Neuronal stem cell (in vitro differentiated cells): ENCODE measurements at regions not wholly inside any gene's neighbourhood (a gene's known extent, or its start where the extent isn't known, plus 50 kb on each side); places are given as distances from the start of the nearest gene placed in this dataset.
"Not testable (repeated sequence)": the region's sequence is repeated elsewhere in the genome, so short reads cannot be mapped to it uniquely, and the experiment has no call there.

Source experiments
- DNase-seq: peaks from one replicate; pipeline ENCODE4 v3.0.0-alpha.2; 2013; ENCODE audit warnings: low spot score
- H2AFZ ChIP-seq: one replicate; pipeline ENCODE4 v1.6.1; 2013; ENCODE audit warnings: mild to moderate bottlenecking, low read length, inconsistent platforms
- H2AK5ac ChIP-seq: 2 replicates; pipeline ENCODE4 v1.6.1; 2013; ENCODE audit warnings: low read depth, mild to moderate bottlenecking, inconsistent platforms, low read length, moderate library complexity, mixed read lengths
- H2BK120ac ChIP-seq: 2 replicates; pipeline ENCODE4 v1.6.1; 2013; ENCODE audit warnings: low read depth, mild to moderate bottlenecking, inconsistent platforms, low read length, moderate library complexity, mixed read lengths
- H2BK12ac ChIP-seq: one replicate; pipeline ENCODE4 v1.6.1; 2013; ENCODE audit warnings: low read length, inconsistent platforms
- H2BK15ac ChIP-seq: 2 replicates; pipeline ENCODE4 v1.6.1; 2013; ENCODE audit warnings: mild to moderate bottlenecking, low read length, inconsistent platforms, mixed read lengths
- H2BK5ac ChIP-seq: one replicate; pipeline ENCODE4 v1.6.1; 2013; ENCODE audit warnings: inconsistent platforms, mild to moderate bottlenecking, low read length, moderate library complexity
- H3K14ac ChIP-seq: one replicate; pipeline ENCODE4 v1.6.1; 2013; ENCODE audit warnings: low read length, inconsistent platforms
- H3K18ac ChIP-seq: 2 replicates; pipeline ENCODE4 v1.6.1; 2013; ENCODE audit warnings: low read length, inconsistent platforms
- H3K23ac ChIP-seq: 2 replicates; pipeline ENCODE4 v1.6.1; 2013; ENCODE audit warnings: low read depth, mild to moderate bottlenecking, mixed read lengths, low read length, inconsistent platforms; ENCODE audit not compliant: poor library complexity
- H3K27ac ChIP-seq: replicated peaks from 3 replicates; pipeline ENCODE4 v1.5.1; 2013; ENCODE audit warnings: low read length, inconsistent platforms
- H3K27me3 ChIP-seq, 3 experiments: 2 replicates each; pipeline ENCODE4 v1.6.1; 2013; ENCODE audit warnings: low read length in 3 of 3, mild to moderate bottlenecking in 2 of 3, inconsistent platforms in 1 of 3, low read depth in 1 of 3, mixed read lengths in 1 of 3, moderate library complexity in 1 of 3; ENCODE audit not compliant: control insufficient read depth in 3 of 3, insufficient read depth in 3 of 3
- H3K36me3 ChIP-seq, 2 donors: replicated peaks in 1 of 2; 2 replicates each; pipeline ENCODE4 v1.6.1; 2013; ENCODE audit warnings: low read length in 2 of 2; ENCODE audit not compliant: control insufficient read depth in 2 of 2, insufficient read depth in 2 of 2
- H3K4ac ChIP-seq: 2 replicates; pipeline ENCODE4 v1.6.1; 2013; ENCODE audit warnings: inconsistent platforms, mild to moderate bottlenecking, low read length, moderate library complexity
- H3K4me1 ChIP-seq, 2 donors: 1 replicate in 1 of 2; 2 replicates in 1 of 2; pipeline ENCODE4 v1.6.1; 2013; ENCODE audit warnings: low read length in 2 of 2, low read depth in 1 of 2; ENCODE audit not compliant: control insufficient read depth in 2 of 2, insufficient read depth in 1 of 2
- H3K4me2 ChIP-seq: one replicate; pipeline ENCODE4 v1.6.1; 2013; ENCODE audit warnings: mild to moderate bottlenecking, low read length, inconsistent platforms; ENCODE audit not compliant: insufficient read depth, poor library complexity, severe bottlenecking
- H3K4me3 ChIP-seq, 2 donors: 2 replicates each; pipeline ENCODE4 v1.5.1; 2013; ENCODE audit warnings: low read length in 2 of 2, mild to moderate bottlenecking in 2 of 2, inconsistent platforms in 1 of 2, moderate library complexity in 1 of 2
- H3K79me1 ChIP-seq: one replicate; pipeline ENCODE4 v1.6.1; 2013; ENCODE audit warnings: low read depth, mild to moderate bottlenecking, inconsistent platforms, low read length, moderate library complexity
- H3K9ac ChIP-seq: one replicate; pipeline ENCODE4 v1.6.1; 2013; ENCODE audit warnings: mild to moderate bottlenecking, low read depth, low read length, inconsistent platforms; ENCODE audit not compliant: poor library complexity
- H3K9me3 ChIP-seq, 2 donors: replicated peaks in 1 of 2; 2 replicates each; pipeline versions ENCODE3 to v1.6.1; 2013; ENCODE audit warnings: low read length in 2 of 2, mild to moderate bottlenecking in 2 of 2, inconsistent platforms in 1 of 2, low read depth in 1 of 2, mixed read lengths in 1 of 2, moderate library complexity in 1 of 2; ENCODE audit not compliant: control insufficient read depth in 2 of 2, insufficient read depth in 1 of 2
- H4K8ac ChIP-seq: one replicate; pipeline ENCODE4 v1.6.1; 2013; ENCODE audit warnings: low read depth, mild to moderate bottlenecking, inconsistent platforms, low read length, moderate library complexity
- H4K91ac ChIP-seq: one replicate; pipeline ENCODE4 v1.6.1; 2013; ENCODE audit warnings: low read length, low read depth, mild to moderate bottlenecking, inconsistent platforms; ENCODE audit not compliant: poor library complexity
- WGBS, 2 donors: extraction: QIAGEN DNeasy Blood & Tissue Kit; methylation state at CpG; one replicate each; pipeline ENCODE4 v1.1.7; 2013; ENCODE audit warnings: missing lambda C conversion rate in 2 of 2, mixed read lengths in 1 of 2; ENCODE audit not compliant: insufficient read length in 2 of 2, insufficient replicate concordance in 1 of 2; ENCODE audit errors: extremely low coverage in 2 of 2; 5-methylcytosine and 5-hydroxymethylcytosine counted together

DNA sequence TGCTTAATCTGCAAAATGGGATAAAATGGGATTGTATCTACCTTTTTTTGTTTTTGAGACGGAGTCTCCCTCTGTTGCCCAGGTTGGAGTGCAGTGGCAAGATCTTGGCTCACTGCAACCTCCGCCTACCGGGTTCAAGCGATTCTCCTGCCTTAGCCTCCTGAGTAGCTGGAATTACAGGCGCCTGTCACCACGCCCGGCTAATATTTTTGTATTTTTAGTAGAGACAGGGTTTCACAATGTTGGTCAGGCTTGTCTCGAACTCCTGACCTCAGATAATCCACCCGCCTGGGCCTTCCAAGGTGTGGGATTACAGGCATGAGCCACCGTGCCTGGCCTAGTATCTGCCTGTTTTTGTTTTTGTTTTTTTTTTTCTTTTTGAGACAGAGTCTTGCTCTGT, 55.9 kb upstream of the ZNF217 start:
- H4K91ac ChIP-seq, H2BK120ac ChIP-seq, H3K79me1 ChIP-seq, H3K4me3 ChIP-seq, H4K8ac ChIP-seq, H3K9ac ChIP-seq, H3K9me3 ChIP-seq, H3K23ac ChIP-seq, H3K18ac ChIP-seq, H3K27me3 ChIP-seq, H2BK12ac ChIP-seq, DNase-seq, H3K4me2 ChIP-seq, H2BK15ac ChIP-seq, H2BK5ac ChIP-seq, H3K36me3 ChIP-seq, H3K4me1 ChIP-seq, H2AFZ ChIP-seq, H3K4ac ChIP-seq, H3K14ac ChIP-seq, H3K27ac ChIP-seq, H2AK5ac ChIP-seq: not testable (repeated sequence)
- no CpG with 5 or more reads among the region's 10 CpGs for WGBS, 2 donors

DNA sequence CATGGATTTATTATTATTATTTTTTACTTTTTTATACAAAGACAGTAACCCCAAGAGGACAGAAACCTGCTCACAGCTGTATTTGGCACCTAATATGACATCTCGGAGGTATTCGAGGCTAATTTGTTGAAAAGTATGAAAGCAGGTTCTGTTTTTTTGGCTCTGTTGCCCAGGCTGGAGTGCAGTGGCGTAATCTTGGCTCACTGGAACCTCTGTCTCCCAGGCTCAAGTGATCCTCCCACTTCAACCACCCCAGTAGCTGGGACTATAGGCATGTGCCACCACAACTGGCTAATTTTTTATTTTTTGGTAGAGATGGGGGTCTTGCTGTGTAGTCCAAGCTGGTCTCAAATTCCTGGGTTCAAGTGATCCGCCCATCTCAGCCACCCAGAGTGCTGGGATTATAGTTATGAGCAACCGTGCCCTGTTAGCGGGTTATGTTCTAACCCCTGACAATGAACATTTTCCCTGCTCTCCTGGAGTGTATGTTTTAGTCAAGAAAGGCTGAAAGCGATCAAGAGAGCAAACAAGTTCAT, 53.7 kb upstream of the ZNF217 start:
- Histone ChIP-seq H2BK5ac (no peak overlapping the region), H2BK12ac (no peak overlapping the region), H3K27ac (no peak overlapping the region), H3K4ac (no peak overlapping the region), H3K4me3 (no peak overlapping the region), H3K27me3 (no peaks in the 10 kb centered on the region), H2BK120ac (no peak overlapping the region), H3K23ac (no peak overlapping the region), H2AFZ (no peak overlapping the region), H3K4me2 (no peak overlapping the region), H4K8ac (no peak overlapping the region), H3K14ac (no peak overlapping the region), H3K9ac (no peak overlapping the region), H3K36me3 (no peaks in the 10 kb centered on the region), H2BK15ac (no peak overlapping the region), H2AK5ac (no peak overlapping the region), H3K4me1 (peaks cover 4 to 13% of the 10 kb centered on the region in 2 donors), H3K9me3 (no peaks in the 10 kb centered on the region), H3K79me1 (no peaks in the 10 kb centered on the region), H3K18ac (no peak overlapping the region), H4K91ac (no peak overlapping the region)
- DNase-seq: no peak
- WGBS, 2 donors: no CpG with 5 or more reads among the region's 7 CpGs

DNA sequence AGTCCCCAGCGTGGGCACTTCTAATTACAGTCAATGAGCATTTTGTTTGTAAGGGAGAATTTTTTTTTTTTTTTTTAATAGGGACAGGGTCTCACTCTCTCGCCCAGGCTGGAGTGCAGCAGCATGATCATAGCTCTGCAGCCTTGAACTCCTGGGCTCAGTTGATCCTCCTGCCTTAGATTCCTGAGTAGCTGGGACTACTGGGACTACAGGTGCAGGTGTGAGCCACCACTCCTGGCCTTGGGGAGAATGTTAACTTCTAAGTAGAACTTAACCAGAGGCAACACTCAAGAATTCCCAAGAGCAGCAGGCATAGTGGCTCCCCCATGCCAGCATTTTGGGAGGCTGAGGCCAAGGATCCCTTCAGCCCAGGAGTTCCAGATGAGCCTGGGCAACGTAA, 52.9 kb upstream of the ZNF217 start:
- peaks cover 2 to 8% of the 10 kb centered on the region in 2 donors for H3K4me1 ChIP-seq
- H3K14ac ChIP-seq: no peak overlapping the region
- no peak overlapping the region for H2AK5ac ChIP-seq
- H3K27me3 ChIP-seq: no peaks in the 10 kb centered on the region
- H3K36me3 ChIP-seq: no peaks in the 10 kb centered on the region
- H3K23ac ChIP-seq: no peak overlapping the region
- no peak overlapping the region for H2BK120ac ChIP-seq
- H2BK5ac ChIP-seq: no peak overlapping the region
- no peak overlapping the region for H4K91ac ChIP-seq
- H3K4me2 ChIP-seq: no peak overlapping the region
- no CpG with 5 or more reads among the region's 3 CpGs for WGBS, 2 donors
- no peak overlapping the region for H2BK12ac ChIP-seq
- no peak for DNase-seq
- H2AFZ ChIP-seq: no peak overlapping the region
- no peak overlapping the region for H3K4me3 ChIP-seq
- no peaks in the 10 kb centered on the region for H3K9me3 ChIP-seq
- no peak overlapping the region for H3K4ac ChIP-seq
- no peak overlapping the region for H3K27ac ChIP-seq
- no peaks in the 10 kb centered on the region for H3K79me1 ChIP-seq
- no peak overlapping the region for H4K8ac ChIP-seq
- no peak overlapping the region for H3K9ac ChIP-seq
- H2BK15ac ChIP-seq: no peak overlapping the region
- peak overlapping the region; percentile 38 for H3K18ac ChIP-seq

GRCh38 chr20:53645582-53645897, 51.9 kb upstream of the ZNF217 start:
- Histone ChIP-seq H3K27ac (no peak overlapping the region), H3K4me2 (no peak overlapping the region), H4K91ac (no peak overlapping the region), H3K9ac (no peak overlapping the region), H3K36me3 (no peaks in the 10 kb centered on the region), H2BK120ac (no peak overlapping the region), H2BK12ac (no peak overlapping the region), H3K9me3 (no peaks in the 10 kb centered on the region), H2AK5ac (no peak overlapping the region), H4K8ac (no peak overlapping the region), H3K4me3 (no peak overlapping the region), H3K27me3 (no peaks in the 10 kb centered on the region), H2BK5ac (no peak overlapping the region), H2BK15ac (no peak overlapping the region), H3K79me1 (no peaks in the 10 kb centered on the region), H3K4ac (no peak overlapping the region), H2AFZ (no peak overlapping the region), H3K18ac (no peak overlapping the region), H3K4me1 (peaks cover 2 to 8% of the 10 kb centered on the region in 2 donors), H3K14ac (no peak overlapping the region), H3K23ac (no peak overlapping the region)
- no peak for DNase-seq
- WGBS, 2 donors: no CpG with 5 or more reads among the region's 2 CpGs
